ENCODE measurements at regions not wholly inside any gene's neighbourhood (a gene's known extent, or its start where the extent isn't known, plus 50 kb on each side); places are given as distances from the start of the nearest gene placed in this dataset.

- TF ChIP-seq CTCF (IDR thresholded peaks at IDR 0.05; ENCODE audit: low read depth, low read length), result no peak
- no peak for DNase-seq
- Histone ChIP-seq H3K36me3 (no peaks in the 10 kb centered on the region), H3K9me3 (ENCODE audit: severe bottlenecking) (no peaks in the 10 kb centered on the region), H3K27me3 (ENCODE audit: insufficient read depth, low read depth, severe bottlenecking) (no peaks in the 10 kb centered on the region), H3K4me3 (ENCODE audit: low read depth, low read length) (no peak overlapping the region), H3K27ac (no peak overlapping the region)
Observed at GRCh38 chr9:2354216-2354615, 267.4 kb upstream of the VLDLR start.

- Histone ChIP-seq H3K4me3 (ENCODE audit: low read depth, low read length) (no peak overlapping the region), H3K27me3 (ENCODE audit: insufficient read depth, low read depth, severe bottlenecking) (no peaks in the 10 kb centered on the region), H3K27ac (no peak overlapping the region), H3K36me3 (no peaks in the 10 kb centered on the region), H3K9me3 (ENCODE audit: severe bottlenecking) (no peaks in the 10 kb centered on the region)
- DNase-seq, result no peak
- TF ChIP-seq CTCF (IDR thresholded peaks at IDR 0.05; ENCODE audit: low read depth, low read length), result no peak
Observed at GRCh38 chr9:2354856-2355696, 266.5 kb upstream of the VLDLR start.

- DNase-seq, result no peak
- TF ChIP-seq CTCF (IDR thresholded peaks at IDR 0.05; ENCODE audit: low read depth, low read length), result no peak
- H3K9me3 ChIP-seq (ENCODE audit: severe bottlenecking), result no peaks in the 10 kb centered on the region
- no peak overlapping the region for H3K27ac ChIP-seq
- H3K4me3 ChIP-seq (ENCODE audit: low read depth, low read length), result no peak overlapping the region
- no peaks in the 10 kb centered on the region for H3K27me3 ChIP-seq (ENCODE audit: insufficient read depth, low read depth, severe bottlenecking)
- no peaks in the 10 kb centered on the region for H3K36me3 ChIP-seq
Observed at GRCh38 chr9:2355697-2355983, 265.9 kb upstream of the VLDLR start.

- TF ChIP-seq CTCF (IDR thresholded peaks at IDR 0.05; ENCODE audit: low read depth, low read length), result no peak
- H3K27me3 ChIP-seq (ENCODE audit: insufficient read depth, low read depth, severe bottlenecking), result no peaks in the 10 kb centered on the region
- no peaks in the 10 kb centered on the region for H3K36me3 ChIP-seq
- no peak overlapping the region for H3K4me3 ChIP-seq (ENCODE audit: low read depth, low read length)
- H3K9me3 ChIP-seq (ENCODE audit: severe bottlenecking), result no peaks in the 10 kb centered on the region
- H3K27ac ChIP-seq, result no peak overlapping the region
- DNase-seq, result no peak
Observed at GRCh38 chr9:2356041-2356790, 265.4 kb upstream of the VLDLR start.

- no peak for TF ChIP-seq CTCF (IDR thresholded peaks at IDR 0.05; ENCODE audit: low read depth, low read length)
- no peaks in the 10 kb centered on the region for H3K9me3 ChIP-seq (ENCODE audit: severe bottlenecking)
- H3K27ac ChIP-seq, result no peak overlapping the region
- H3K36me3 ChIP-seq, result no peaks in the 10 kb centered on the region
- no peak for DNase-seq
- no peaks in the 10 kb centered on the region for H3K27me3 ChIP-seq (ENCODE audit: insufficient read depth, low read depth, severe bottlenecking)
- no peak overlapping the region for H3K4me3 ChIP-seq (ENCODE audit: low read depth, low read length)
Observed at GRCh38 chr9:2359891-2360471, 261.6 kb upstream of the VLDLR start.
